ENCODE measurements at regions not wholly inside any gene's neighbourhood (a gene's known extent, or its start where the extent isn't known, plus 50 kb on each side); places are given as distances from the start of the nearest gene placed in this dataset.

GRCh38 chr13:64910096-64910495 is 2320.0 kb downstream of the PCDH9 start:
- no peak for DNase-seq (ENCODE audit: low spot score)

- DNase-seq (ENCODE audit: low spot score), result no peak
Measured at GRCh38 chr13:64909184-64909583, 2321.0 kb downstream of the PCDH9 start.

- no peak for DNase-seq (ENCODE audit: low spot score)
Measured at GRCh38 chr13:64900039-64900438, 2330.1 kb downstream of the PCDH9 start.

- DNase-seq (ENCODE audit: low spot score), result no peak
Measured at GRCh38 chr13:64884976-64885375, 2345.2 kb downstream of the PCDH9 start.

GRCh38 chr13:64877176-64877575 is 2353.0 kb downstream of the PCDH9 start:
- no peak for DNase-seq (ENCODE audit: low spot score)

GRCh38 chr13:64871742-64872141 is 2358.4 kb downstream of the PCDH9 start:
- DNase-seq (ENCODE audit: low spot score), result no peak

- DNase-seq (ENCODE audit: low spot score), result no peak
Measured at GRCh38 chr13:64869539-64869938, 2360.6 kb downstream of the PCDH9 start.

GRCh38 chr13:64867856-64868255 is 2362.3 kb downstream of the PCDH9 start:
- DNase-seq (ENCODE audit: low spot score), result no peak

GRCh38 chr13:64866331-64866730 is 2363.8 kb downstream of the PCDH9 start:
- DNase-seq (ENCODE audit: low spot score), result no peak

- no peak for DNase-seq (ENCODE audit: low spot score)
Measured at GRCh38 chr13:64855506-64855905, 2374.6 kb downstream of the PCDH9 start.

GRCh38 chr13:64850017-64850416 is 2380.1 kb downstream of the PCDH9 start:
- DNase-seq (ENCODE audit: low spot score), result no peak

GRCh38 chr13:64849196-64849595 is 2380.9 kb downstream of the PCDH9 start:
- DNase-seq (ENCODE audit: low spot score), result no peak

- no peak for DNase-seq (ENCODE audit: low spot score)
Measured at GRCh38 chr13:64847767-64848166, 2382.4 kb downstream of the PCDH9 start.

GRCh38 chr13:64845110-64845509 is 2385.0 kb downstream of the PCDH9 start:
- no peak for DNase-seq (ENCODE audit: low spot score)

- no peak for DNase-seq (ENCODE audit: low spot score)
Measured at GRCh38 chr13:64819081-64819480, 2411.1 kb downstream of the PCDH9 start.

- no peak for DNase-seq (ENCODE audit: low spot score)
Measured at GRCh38 chr13:64817691-64818090, 2412.4 kb downstream of the PCDH9 start.

- no peak for DNase-seq (ENCODE audit: low spot score)
Measured at GRCh38 chr13:64810750-64811149, 2419.4 kb downstream of the PCDH9 start.

GRCh38 chr13:64808704-64809103 is 2421.4 kb downstream of the PCDH9 start:
- DNase-seq (ENCODE audit: low spot score), result no peak

GRCh38 chr13:64801768-64802167 is 2428.4 kb downstream of the PCDH9 start:
- DNase-seq (ENCODE audit: low spot score), result no peak

GRCh38 chr13:64798422-64798821 is 2431.7 kb downstream of the PCDH9 start:
- no peak for DNase-seq (ENCODE audit: low spot score)

- DNase-seq (ENCODE audit: low spot score), result no peak
Measured at GRCh38 chr13:64793592-64793991, 2436.5 kb downstream of the PCDH9 start.

GRCh38 chr13:64793131-64793530 is 2437.0 kb downstream of the PCDH9 start:
- no peak for DNase-seq (ENCODE audit: low spot score)

GRCh38 chr13:64791373-64791772 is 2438.8 kb downstream of the PCDH9 start:
- DNase-seq (ENCODE audit: low spot score), result no peak

GRCh38 chr13:64782466-64782865 is 2447.7 kb downstream of the PCDH9 start:
- no peak for DNase-seq (ENCODE audit: low spot score)

- DNase-seq (ENCODE audit: low spot score), result no peak
Measured at GRCh38 chr13:64778002-64778401, 2452.1 kb downstream of the PCDH9 start.

All from SW480 (cell line).